Fibroblast of mammary gland (primary cell): ENCODE measurements at regions not wholly inside any gene's neighbourhood (a gene's known extent, or its start where the extent isn't known, plus 50 kb on each side); places are given as distances from the start of the nearest gene placed in this dataset.

ENCODE experiments used
- DNase-seq: peaks from one replicate; pipeline ENCODE4 v3.0.0-alpha.2; 2010; ENCODE audit warnings: low read depth
- H3K4me3 ChIP-seq: 2 replicates; pipeline ENCODE4 v1.5.1; 2011; ENCODE audit warnings: low read depth, mild to moderate bottlenecking, low read length, moderate library complexity; ENCODE audit not compliant: control insufficient read depth
- CTCF ChIP-seq: conservative IDR thresholded peaks from 2 replicates; pipeline ENCODE4 v1.5.1; 2011; ENCODE audit warnings: low read depth, low read length, inconsistent platforms; ENCODE audit not compliant: control insufficient read depth, insufficient read depth

GRCh38 chr10:71064413-71065118 lies 147.8 kb upstream of the UNC5B start:
- no peak for TF ChIP-seq CTCF
- H3K4me3 ChIP-seq, result no peak overlapping the region
- DNase-seq, result no peak

- no peak overlapping the region for H3K4me3 ChIP-seq
- no peak for TF ChIP-seq CTCF
- DNase-seq, result no peak
These were observed 146.7 kb upstream of the UNC5B start for GRCh38 chr10:71065659-71066058.

- no peak overlapping the region for H3K4me3 ChIP-seq
- DNase-seq, result no peak
- TF ChIP-seq CTCF, result no peak
These were observed 145.8 kb upstream of the UNC5B start for GRCh38 chr10:71066600-71066999.

- DNase-seq, result no peak
- TF ChIP-seq CTCF, result no peak
- no peak overlapping the region for H3K4me3 ChIP-seq
These were observed 145.2 kb upstream of the UNC5B start for GRCh38 chr10:71067098-71067740.

GRCh38 chr10:71068861-71069271 lies 143.5 kb upstream of the UNC5B start:
- peak; percentile 28 for DNase-seq
- TF ChIP-seq CTCF, result no peak
- no peak overlapping the region for H3K4me3 ChIP-seq

GRCh38 chr10:71069909-71070666 lies 142.3 kb upstream of the UNC5B start:
- TF ChIP-seq CTCF, result no peak
- no peak for DNase-seq
- no peak overlapping the region for H3K4me3 ChIP-seq
